ENCODE measurements at regions not wholly inside any gene's neighbourhood (a gene's known extent, or its start where the extent isn't known, plus 50 kb on each side); places are given as distances from the start of the nearest gene placed in this dataset.

DNA sequence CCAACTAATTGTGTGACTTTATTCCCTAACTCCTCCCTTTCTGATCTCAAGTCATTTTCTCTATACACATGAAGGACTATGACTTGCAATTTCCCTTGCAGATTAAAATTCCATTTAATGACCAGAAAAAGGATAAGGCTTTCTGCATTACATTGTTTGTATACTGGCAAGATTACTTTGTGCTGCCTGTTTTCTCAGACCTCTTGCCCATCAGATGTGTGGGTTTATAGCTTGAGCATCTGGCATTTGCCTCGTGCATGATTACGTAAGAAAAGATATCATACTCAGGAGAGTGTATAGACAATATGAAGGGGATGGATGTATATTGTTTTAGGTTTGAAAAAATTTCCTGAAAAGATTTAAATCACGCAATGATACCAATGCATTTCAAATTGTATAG, 593.8 kb upstream of the SLIT2 start:
- Histone ChIP-seq H3K9me3 (replicated peaks; ENCODE audit: control insufficient read depth, insufficient read depth, low read length) (no peaks in the 10 kb centered on the region), H2AFZ (ENCODE audit: low read depth, low read length) (no peak overlapping the region), H4K20me1 (replicated peaks; ENCODE audit: control insufficient read depth, extremely low read depth, insufficient read depth, low read length) (no peaks in the 10 kb centered on the region), H3K9me1 (replicated peaks; ENCODE audit: control insufficient read depth, extremely low read depth, insufficient read depth, low read length) (no peaks in the 10 kb centered on the region), H3K27me3 (ENCODE audit: control insufficient read depth in 2 of 2, insufficient read depth in 2 of 2, low read length in 2 of 2) (no peaks in the 10 kb centered on the region), H3K36me3 (ENCODE audit: control insufficient read depth in 2 of 2, extremely low read depth in 1 of 2, insufficient read depth in 2 of 2, low read length in 2 of 2) (no peaks in the 10 kb centered on the region), H3K4me1 (ENCODE audit: control insufficient read depth, extremely low read depth, insufficient read depth, low read length) (no peaks in the 10 kb centered on the region), H3K4me3 (replicated peaks in 1 of 3; ENCODE audit: insufficient read depth in 1 of 3, low read depth in 1 of 3, low read length in 3 of 3) (no peak overlapping the region), H3K27ac (ENCODE audit: insufficient read depth, low read depth, low read length) (no peak overlapping the region), H3K79me2 (ENCODE audit: control insufficient read depth, insufficient read depth, low read length) (no peaks in the 10 kb centered on the region), H3K9ac (replicated peaks; ENCODE audit: extremely low read depth, insufficient read depth, low read length) (no peak overlapping the region), H3K4me2 (ENCODE audit: insufficient read depth, low read length) (no peak overlapping the region)
- DNase-seq (ENCODE audit: low read depth, low spot score) (no peak), FAIRE-seq (no peak)
- BruUV-seq (replicated peaks) = no TSS peak
- no peak for TF ChIP-seq POLR2A (IDR thresholded peaks at IDR 0.05; ENCODE audit: low read depth, low read length)
- no peak for TF ChIP-seq EZH2 (IDR thresholded peaks at IDR 0.05; ENCODE audit: borderline replicate concordance, low read depth, low read length, severe bottlenecking)
- TF ChIP-seq GATA2 (IDR thresholded peaks at IDR 0.05; ENCODE audit: insufficient read depth, insufficient read length, low read depth, low read length) = no peak
- no peak for TF ChIP-seq MYC (IDR thresholded peaks at IDR 0.05; ENCODE audit: low read depth, low read length)
- no peak for TF ChIP-seq FOS (IDR thresholded peaks at IDR 0.05; ENCODE audit: borderline replicate concordance, insufficient read depth, low read length)
- no peak for TF ChIP-seq JUN (IDR thresholded peaks at IDR 0.05; ENCODE audit: borderline replicate concordance, insufficient read depth, insufficient read length, low read depth)
- TF ChIP-seq, protein P1, sequence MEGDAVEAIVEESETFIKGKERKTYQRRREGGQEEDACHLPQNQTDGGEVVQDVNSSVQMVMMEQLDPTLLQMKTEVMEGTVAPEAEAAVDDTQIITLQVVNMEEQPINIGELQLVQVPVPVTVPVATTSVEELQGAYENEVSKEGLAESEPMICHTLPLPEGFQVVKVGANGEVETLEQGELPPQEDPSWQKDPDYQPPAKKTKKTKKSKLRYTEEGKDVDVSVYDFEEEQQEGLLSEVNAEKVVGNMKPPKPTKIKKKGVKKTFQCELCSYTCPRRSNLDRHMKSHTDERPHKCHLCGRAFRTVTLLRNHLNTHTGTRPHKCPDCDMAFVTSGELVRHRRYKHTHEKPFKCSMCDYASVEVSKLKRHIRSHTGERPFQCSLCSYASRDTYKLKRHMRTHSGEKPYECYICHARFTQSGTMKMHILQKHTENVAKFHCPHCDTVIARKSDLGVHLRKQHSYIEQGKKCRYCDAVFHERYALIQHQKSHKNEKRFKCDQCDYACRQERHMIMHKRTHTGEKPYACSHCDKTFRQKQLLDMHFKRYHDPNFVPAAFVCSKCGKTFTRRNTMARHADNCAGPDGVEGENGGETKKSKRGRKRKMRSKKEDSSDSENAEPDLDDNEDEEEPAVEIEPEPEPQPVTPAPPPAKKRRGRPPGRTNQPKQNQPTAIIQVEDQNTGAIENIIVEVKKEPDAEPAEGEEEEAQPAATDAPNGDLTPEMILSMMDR (IDR thresholded peaks at IDR 0.05; ENCODE audit: extremely low read depth in 1 of 2, insufficient read depth in 1 of 2, low read depth in 1 of 2, low read length in 2 of 2) = no peak
- TF ChIP-seq, protein P2, sequence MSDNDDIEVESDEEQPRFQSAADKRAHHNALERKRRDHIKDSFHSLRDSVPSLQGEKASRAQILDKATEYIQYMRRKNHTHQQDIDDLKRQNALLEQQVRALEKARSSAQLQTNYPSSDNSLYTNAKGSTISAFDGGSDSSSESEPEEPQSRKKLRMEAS (IDR thresholded peaks at IDR 0.05; ENCODE audit: insufficient read depth, insufficient read length) = no peak
- no peak for TF ChIP-seq POLR2AphosphoS5 (IDR thresholded peaks at IDR 0.05; ENCODE audit: insufficient read depth, low read depth, low read length)
- dilution Hi-C loops (cut with MboI; ENCODE audit: extremely low pct_ligation_motif_present, low sequenced_read_pairs) = no loop called here
- ChIA-PET POLR2A (no interaction called here), CTCF (interaction anchor here (1.3 kb wide), 1 partner anchor 12 kb away, joined by 3 read pairs; no protein-coding TSS in a partner anchor)
- intact Hi-C loops (cut with micrococcal nuclease) = no loop called here

Measured in endothelial cell of umbilical vein (primary cell).